Omental fat pad (tissue), 3 donors: ENCODE measurements at regions not wholly inside any gene's neighbourhood (a gene's known extent, or its start where the extent isn't known, plus 50 kb on each side); places are given as distances from the start of the nearest gene placed in this dataset.

Experiments used
- ATAC-seq: fragments of 150-250 bp; one replicate; pipeline ENCODE4 v1.9.1; 2016; ENCODE audit warnings: mild to moderate bottlenecking, moderate library complexity; ENCODE audit not compliant: low FRiP score
- DNase-seq: peaks from one replicate; pipeline ENCODE4 v3.0.0-alpha.2; 2019; ENCODE audit warnings: low spot score
- TF ChIP-seq, protein P1 (sequence below), 3 donors: fragments of 450-650 bp; IDR thresholded peaks; one replicate each; pipeline ENCODE4 v1.5.1; 2016 to 2017; ENCODE audit warnings: antibody characterized with exemption in 3 of 3, mild to moderate bottlenecking in 3 of 3, moderate library complexity in 2 of 3

DNA sequence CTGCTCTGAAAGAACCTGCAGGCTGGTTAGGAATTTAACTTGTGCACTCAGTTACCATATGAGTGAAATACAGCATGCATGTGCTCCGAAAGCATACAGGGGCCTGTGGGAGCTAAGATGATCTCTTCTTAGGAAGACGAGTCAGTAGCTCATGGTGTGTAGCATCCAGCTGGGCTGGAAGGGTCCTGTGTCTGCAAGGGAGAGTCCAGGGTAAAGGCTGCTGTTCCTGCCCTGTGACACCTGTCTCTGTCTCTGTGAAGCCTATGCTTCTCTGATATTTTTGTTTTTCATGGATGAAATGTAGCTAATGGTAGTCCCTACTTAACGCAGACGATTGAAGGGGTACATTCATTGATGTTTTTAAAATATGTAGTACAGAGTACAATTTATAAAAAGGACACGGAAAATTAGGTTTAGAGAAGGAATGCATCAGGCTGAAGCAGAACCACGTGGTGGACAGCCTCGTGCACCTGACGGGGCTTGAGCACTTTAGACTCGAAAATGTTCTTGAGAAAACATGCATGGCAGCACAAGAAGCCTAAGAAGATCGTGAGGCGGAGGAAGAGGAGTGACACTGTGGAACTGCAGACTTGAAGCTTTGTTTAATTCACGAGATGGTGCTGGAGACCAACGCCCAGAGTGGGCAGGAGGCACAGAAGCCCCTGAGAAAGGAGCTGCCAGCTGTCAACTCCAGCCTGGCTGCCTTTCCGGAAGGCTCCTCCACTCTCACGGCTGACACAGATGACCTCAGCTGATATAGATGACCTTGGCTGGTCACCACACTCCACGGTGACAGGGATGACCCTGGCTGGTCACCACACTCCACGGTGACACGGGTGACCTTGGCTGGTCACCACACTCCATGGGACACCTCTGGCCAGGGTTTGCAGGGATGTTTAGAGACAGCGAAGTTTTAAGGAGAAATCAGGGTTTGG is 110.6 kb downstream of the TMEM18 start:
- DNase-seq (no peak), ATAC-seq (no peak)
- TF ChIP-seq, protein P1, sequence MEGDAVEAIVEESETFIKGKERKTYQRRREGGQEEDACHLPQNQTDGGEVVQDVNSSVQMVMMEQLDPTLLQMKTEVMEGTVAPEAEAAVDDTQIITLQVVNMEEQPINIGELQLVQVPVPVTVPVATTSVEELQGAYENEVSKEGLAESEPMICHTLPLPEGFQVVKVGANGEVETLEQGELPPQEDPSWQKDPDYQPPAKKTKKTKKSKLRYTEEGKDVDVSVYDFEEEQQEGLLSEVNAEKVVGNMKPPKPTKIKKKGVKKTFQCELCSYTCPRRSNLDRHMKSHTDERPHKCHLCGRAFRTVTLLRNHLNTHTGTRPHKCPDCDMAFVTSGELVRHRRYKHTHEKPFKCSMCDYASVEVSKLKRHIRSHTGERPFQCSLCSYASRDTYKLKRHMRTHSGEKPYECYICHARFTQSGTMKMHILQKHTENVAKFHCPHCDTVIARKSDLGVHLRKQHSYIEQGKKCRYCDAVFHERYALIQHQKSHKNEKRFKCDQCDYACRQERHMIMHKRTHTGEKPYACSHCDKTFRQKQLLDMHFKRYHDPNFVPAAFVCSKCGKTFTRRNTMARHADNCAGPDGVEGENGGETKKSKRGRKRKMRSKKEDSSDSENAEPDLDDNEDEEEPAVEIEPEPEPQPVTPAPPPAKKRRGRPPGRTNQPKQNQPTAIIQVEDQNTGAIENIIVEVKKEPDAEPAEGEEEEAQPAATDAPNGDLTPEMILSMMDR (IDR thresholded peaks at IDR 0.05): no peak

DNA sequence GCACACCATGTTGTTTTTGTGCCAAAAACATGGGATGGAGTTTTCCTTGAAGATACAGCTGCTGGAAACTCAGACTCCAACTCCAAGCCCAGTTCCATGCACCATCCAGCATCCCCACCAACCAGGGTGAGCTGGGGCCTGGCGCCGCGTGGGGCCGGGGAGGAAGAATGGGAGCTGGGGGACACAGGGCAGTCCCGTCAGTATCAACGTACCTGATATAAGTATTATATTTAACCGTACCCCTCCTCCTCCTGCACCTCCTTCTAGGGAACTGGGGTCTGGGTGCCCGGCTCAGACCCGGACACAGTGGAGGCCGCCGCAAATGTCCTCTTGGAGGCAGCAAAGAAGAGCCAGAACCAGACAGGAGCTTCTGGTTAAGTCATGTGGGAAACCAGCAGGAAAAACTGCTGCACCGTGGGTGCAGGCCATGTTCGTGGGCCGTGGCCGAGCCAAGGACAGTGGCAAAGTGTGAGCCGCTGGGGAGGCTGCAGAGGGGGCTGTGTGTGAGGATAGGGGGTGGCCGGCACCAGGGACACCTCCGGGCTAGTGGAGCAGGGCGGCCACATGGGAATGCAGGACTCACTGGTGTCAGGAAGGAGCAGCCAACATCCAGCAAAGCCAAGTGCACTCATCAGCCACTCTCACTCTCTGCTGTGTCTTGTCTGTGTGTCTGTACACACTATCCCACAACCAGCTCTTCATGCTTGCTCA is 112.6 kb downstream of the TMEM18 start:
- TF ChIP-seq, protein P1 (IDR thresholded peaks at IDR 0.05): no peak
- ATAC-seq (no peak), DNase-seq (no peak)

DNA sequence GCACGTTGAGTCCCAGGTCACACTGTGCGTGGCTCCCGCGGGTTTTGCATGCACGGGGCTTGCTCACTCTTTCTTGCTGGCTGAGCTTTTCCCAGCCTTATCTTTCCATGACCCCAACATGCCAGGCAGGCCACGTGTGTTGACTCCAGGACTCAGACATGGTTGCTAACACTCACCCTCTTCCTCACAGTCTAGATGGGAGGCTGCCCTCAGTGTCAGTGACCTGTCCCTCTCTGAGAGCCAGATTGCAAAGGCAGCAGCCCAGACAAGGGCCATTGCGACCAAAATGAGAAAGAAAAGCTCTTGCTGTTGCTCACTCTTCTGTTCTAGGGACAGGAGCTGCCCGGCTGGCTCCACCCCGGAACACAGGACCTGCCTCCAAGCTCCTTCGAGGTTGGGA is 113.7 kb downstream of the TMEM18 start:
- no peak for ATAC-seq

DNA sequence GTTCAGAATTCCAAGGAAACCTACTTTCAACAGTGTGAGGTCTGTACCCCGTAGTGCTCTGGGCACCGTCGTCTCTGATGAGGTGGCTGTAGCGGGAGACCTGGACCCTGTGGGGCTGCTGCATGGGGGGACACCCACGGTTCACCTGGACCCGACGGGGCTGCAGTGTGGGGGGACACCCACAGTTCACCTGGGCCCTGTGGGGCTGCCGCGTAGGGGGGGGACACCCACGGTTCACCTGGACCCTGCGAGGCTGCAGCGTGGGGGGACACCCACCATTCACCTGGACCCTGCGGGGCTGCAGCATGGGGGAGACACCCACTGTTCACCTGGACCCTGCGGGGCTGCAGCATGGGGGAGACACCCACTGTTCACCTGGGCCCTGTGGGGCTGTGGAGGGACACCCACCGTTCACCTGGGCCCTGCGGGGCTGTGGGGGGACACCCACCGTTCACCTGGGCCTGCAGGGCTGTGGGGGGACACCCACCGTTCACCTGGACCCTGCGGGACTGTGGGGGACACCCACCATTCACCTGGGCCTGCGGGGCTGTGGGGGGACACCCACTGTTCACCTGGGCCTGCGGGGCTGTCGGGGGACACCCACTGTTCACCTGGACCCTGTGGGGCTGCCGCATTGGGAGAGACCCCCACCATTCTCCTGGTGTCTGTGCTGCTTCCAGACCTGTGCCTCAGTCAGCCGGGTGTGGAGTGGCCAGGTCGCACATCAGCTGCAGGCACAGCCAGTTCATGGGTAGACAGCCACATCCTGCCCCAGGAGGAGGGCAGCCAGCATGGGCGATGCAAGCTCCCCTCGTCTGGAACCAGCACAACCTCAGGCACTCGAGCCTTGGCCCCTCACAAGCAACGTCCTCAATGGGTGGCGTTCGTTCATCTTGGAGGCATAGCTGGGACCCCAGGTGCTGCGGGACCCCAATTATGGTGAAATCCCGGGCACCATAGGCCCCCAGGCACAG is 114.5 kb downstream of the TMEM18 start:
- no peak for DNase-seq
- TF ChIP-seq, protein P1 (IDR thresholded peaks at IDR 0.05): no peak
- no peak for ATAC-seq

More for the DNA sequence above, 113.7 kb downstream of the TMEM18 start:
- no peak for DNase-seq
- TF ChIP-seq, protein P1 (IDR thresholded peaks at IDR 0.05): no peak

DNA sequence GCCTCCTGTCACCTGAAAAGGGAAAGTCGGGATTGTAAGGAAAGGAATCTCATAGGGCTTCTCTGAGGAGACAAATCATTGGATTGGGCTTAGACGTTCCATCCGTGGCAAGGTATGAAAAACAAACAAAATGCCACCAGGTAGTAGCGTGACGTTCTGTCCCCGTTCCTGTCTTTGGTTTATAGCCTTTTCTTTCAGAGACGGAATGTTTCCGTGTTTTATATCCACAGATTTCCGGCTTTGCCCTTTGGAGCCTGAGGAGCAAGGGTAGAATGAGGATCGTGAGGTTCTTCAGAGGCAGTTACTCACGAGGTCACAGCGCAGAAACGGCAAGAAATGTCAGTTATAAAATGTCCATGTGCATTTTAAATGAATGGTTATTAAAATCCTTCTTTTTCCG is 118.3 kb downstream of the TMEM18 start:
- DNase-seq (no peak), ATAC-seq (no peak)
- TF ChIP-seq, protein P1 (IDR thresholded peaks at IDR 0.05): no peak

DNA sequence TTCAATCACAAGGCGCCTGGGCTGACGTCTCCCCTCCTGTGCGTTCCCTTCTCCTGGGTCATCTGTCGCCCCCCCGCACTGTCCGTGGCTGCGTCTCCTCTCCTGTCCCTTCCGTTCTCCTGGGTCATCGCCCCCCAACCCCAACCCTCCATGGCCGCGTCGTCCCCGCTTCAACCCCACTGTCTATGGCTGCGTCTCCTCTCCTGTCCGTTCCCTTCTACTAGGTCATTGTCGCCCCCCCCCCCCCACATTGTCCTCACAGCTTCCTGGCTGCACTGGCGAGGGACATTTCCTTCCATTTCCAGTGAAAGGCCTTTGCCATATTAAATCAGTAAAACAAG is 118.9 kb downstream of the TMEM18 start:
- TF ChIP-seq, protein P1 (IDR thresholded peaks at IDR 0.05): no peak
- ATAC-seq (no peak), DNase-seq (no peak)
